ENCODE measurements at regions not wholly inside any gene's neighbourhood (a gene's known extent, or its start where the extent isn't known, plus 50 kb on each side); places are given as distances from the start of the nearest gene placed in this dataset.

DNA sequence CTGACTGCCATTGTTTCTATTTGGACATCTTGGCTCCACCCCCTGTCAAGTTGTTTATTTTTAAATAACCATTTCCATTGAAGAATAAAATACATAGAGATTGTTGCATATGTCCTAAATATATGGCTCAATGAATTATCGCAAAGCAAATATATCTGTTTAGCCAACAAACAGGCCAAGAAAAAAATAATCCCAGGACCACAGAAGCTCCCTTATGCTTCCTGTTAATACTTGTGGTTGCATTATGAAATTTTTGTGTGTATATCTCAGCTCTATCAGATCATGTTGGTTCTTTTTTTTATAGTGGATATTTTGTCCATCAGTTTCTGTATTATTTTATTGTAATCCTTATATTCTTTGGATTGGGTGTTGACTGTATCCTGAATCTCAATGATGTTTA lies 53.4 kb upstream of the CYP2C8 start:
- no peaks in the 10 kb centered on the region for H3K4me1 ChIP-seq (ENCODE audit: insufficient read depth, low read length)
- H3K36me3 ChIP-seq (ENCODE audit: insufficient read depth, low read length), result no peaks in the 10 kb centered on the region
- H3K27me3 Mint-ChIP-seq (ENCODE audit: low read depth, unreplicated experiment), result no peaks in the 10 kb centered on the region
- H3K4me3 ChIP-seq (ENCODE audit: insufficient read depth, low read depth, low read length), result no peak overlapping the region
- TF ChIP-seq, protein P1, sequence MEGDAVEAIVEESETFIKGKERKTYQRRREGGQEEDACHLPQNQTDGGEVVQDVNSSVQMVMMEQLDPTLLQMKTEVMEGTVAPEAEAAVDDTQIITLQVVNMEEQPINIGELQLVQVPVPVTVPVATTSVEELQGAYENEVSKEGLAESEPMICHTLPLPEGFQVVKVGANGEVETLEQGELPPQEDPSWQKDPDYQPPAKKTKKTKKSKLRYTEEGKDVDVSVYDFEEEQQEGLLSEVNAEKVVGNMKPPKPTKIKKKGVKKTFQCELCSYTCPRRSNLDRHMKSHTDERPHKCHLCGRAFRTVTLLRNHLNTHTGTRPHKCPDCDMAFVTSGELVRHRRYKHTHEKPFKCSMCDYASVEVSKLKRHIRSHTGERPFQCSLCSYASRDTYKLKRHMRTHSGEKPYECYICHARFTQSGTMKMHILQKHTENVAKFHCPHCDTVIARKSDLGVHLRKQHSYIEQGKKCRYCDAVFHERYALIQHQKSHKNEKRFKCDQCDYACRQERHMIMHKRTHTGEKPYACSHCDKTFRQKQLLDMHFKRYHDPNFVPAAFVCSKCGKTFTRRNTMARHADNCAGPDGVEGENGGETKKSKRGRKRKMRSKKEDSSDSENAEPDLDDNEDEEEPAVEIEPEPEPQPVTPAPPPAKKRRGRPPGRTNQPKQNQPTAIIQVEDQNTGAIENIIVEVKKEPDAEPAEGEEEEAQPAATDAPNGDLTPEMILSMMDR (IDR thresholded peaks at IDR 0.05; ENCODE audit: insufficient read depth, low read depth, low read length), result no peak
- no peak for TF ChIP-seq EZH2 (IDR thresholded peaks at IDR 0.05; ENCODE audit: insufficient read depth, low read length)
- peaks cover 15% of the 10 kb centered on the region for H3K9me3 Mint-ChIP-seq (ENCODE audit: unreplicated experiment)
- H3K9ac ChIP-seq (ENCODE audit: low read length), result no peak overlapping the region
- no peaks in the 10 kb centered on the region for H3K36me3 Mint-ChIP-seq (ENCODE audit: low read depth, unreplicated experiment)
- H3K4me3 Mint-ChIP-seq (ENCODE audit: unreplicated experiment), result no peak overlapping the region
- H3K27ac ChIP-seq (ENCODE audit: low read depth, low read length), result no peak overlapping the region
- no peaks in the 10 kb centered on the region for H3K4me1 Mint-ChIP-seq (ENCODE audit: low read depth, unreplicated experiment)
- H4K20me1 ChIP-seq (ENCODE audit: insufficient read depth, low read length), result no peaks in the 10 kb centered on the region
- H3K9me3 ChIP-seq (ENCODE audit: insufficient read depth, low read depth, low read length), result no peaks in the 10 kb centered on the region
- no peak overlapping the region for H3K27ac Mint-ChIP-seq (ENCODE audit: unreplicated experiment)
- FAIRE-seq (no peak), DNase-seq (ENCODE audit: low read depth) (no peak)
- H2AFZ ChIP-seq (ENCODE audit: low read depth, low read length), result no peak overlapping the region
- H3K4me2 ChIP-seq (ENCODE audit: low read length), result no peak overlapping the region
- no peaks in the 10 kb centered on the region for H3K79me2 ChIP-seq (ENCODE audit: insufficient read depth, low read length)
- H3K27me3 ChIP-seq (ENCODE audit: insufficient read depth, low read length), result no peaks in the 10 kb centered on the region

GRCh38 chr10:95121904-95122303 lies 52.6 kb upstream of the CYP2C8 start:
- no peak overlapping the region for H3K4me2 ChIP-seq (ENCODE audit: low read length)
- Mint-ChIP-seq H3K27me3 (ENCODE audit: low read depth, unreplicated experiment) (no peaks in the 10 kb centered on the region), H3K36me3 (ENCODE audit: low read depth, unreplicated experiment) (no peaks in the 10 kb centered on the region), H3K4me1 (ENCODE audit: low read depth, unreplicated experiment) (no peaks in the 10 kb centered on the region), H3K4me3 (ENCODE audit: unreplicated experiment) (no peak overlapping the region), H3K27ac (ENCODE audit: unreplicated experiment) (no peak overlapping the region), H3K9me3 (ENCODE audit: unreplicated experiment) (peaks cover 15% of the 10 kb centered on the region)
- H3K27me3 ChIP-seq (ENCODE audit: insufficient read depth, low read length), result no peaks in the 10 kb centered on the region
- no peak overlapping the region for H3K27ac ChIP-seq (ENCODE audit: low read depth, low read length)
- H3K36me3 ChIP-seq (ENCODE audit: insufficient read depth, low read length), result no peaks in the 10 kb centered on the region
- no peak overlapping the region for H2AFZ ChIP-seq (ENCODE audit: low read depth, low read length)
- no peak for TF ChIP-seq EZH2 (IDR thresholded peaks at IDR 0.05; ENCODE audit: insufficient read depth, low read length)
- TF ChIP-seq, protein P1 (IDR thresholded peaks at IDR 0.05; ENCODE audit: insufficient read depth, low read depth, low read length), result no peak
- no peaks in the 10 kb centered on the region for H3K79me2 ChIP-seq (ENCODE audit: insufficient read depth, low read length)
- no peaks in the 10 kb centered on the region for H4K20me1 ChIP-seq (ENCODE audit: insufficient read depth, low read length)
- no peak overlapping the region for H3K4me3 ChIP-seq (ENCODE audit: insufficient read depth, low read depth, low read length)
- H3K4me1 ChIP-seq (ENCODE audit: insufficient read depth, low read length), result no peaks in the 10 kb centered on the region
- no peak for DNase-seq (ENCODE audit: low read depth)
- no peak overlapping the region for H3K9ac ChIP-seq (ENCODE audit: low read length)
- no peak for FAIRE-seq
- H3K9me3 ChIP-seq (ENCODE audit: insufficient read depth, low read depth, low read length), result no peaks in the 10 kb centered on the region
